HG02763 (cell line): ENCODE measurements at regions not wholly inside any gene's neighbourhood (a gene's known extent, or its start where the extent isn't known, plus 50 kb on each side); places are given as distances from the start of the nearest gene placed in this dataset.

Source experiments
- ATAC-seq: cut with Tn5 transposase; IDR thresholded peaks from one replicate; pipeline ENCODE4 v1.9.1; 2021; ENCODE audit warnings: mild to moderate bottlenecking, moderate library complexity; ENCODE audit not compliant: unreplicated experiment

- no peak for ATAC-seq
These were observed 414.0 kb upstream of the ANKRD30A start for GRCh38 chr10:36711361-36711760.

DNA sequence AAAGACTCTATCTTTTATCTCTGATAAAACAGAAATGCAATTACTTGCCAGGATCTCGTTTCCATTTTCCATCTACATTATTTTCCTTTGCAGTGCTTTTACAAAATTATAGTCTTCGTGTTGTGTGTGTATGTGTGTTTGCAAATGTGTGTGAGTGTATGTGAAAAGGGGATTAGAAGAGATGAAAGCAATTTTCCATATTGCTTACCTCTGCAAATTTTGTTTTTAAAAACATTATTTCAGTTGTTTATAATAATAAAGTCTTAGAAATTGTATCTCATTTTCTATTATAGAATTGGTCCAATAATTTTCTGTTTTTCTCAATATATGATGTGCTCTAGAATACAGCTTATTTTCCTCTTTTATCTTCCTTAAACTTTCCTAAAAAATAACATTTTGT lies 421.3 kb upstream of the ANKRD30A start:
- no peak for ATAC-seq

DNA sequence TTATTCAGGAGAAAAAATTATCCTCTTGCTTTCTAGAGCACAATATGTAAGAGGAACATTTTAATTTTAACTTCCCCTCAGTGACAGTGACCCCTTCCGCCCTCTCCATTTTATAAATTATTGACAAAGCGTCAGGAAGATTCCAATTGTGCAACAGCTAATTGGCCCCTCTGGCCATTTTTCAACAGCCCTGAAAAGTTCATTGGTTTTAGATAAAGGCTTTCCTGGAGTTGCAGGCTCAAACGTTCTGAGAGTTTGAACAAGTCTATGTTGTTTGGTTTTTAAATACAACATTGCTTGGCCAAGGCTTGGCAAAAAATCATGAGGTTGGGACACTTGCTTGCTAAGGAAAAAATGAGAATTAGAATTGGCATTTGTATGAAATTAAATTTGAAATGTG lies 422.2 kb upstream of the ANKRD30A start:
- ATAC-seq: no peak

DNA sequence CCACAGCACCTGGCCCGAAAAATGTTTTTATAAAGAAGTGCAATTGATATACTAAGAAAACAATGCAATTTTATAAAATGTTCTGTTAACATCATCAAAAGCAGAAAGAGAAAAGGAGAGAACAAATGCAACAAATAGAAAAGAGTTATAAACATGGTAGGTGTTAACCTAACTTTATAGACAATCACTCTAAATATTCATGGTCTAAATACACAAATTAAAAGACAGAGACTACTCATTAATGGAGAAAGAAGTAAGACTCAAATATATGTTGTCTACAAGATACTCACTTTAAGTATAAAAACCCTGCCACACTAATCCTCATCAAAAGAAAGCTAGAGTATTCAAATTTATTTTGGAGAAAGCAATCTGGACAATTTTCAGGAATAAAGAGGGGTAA lies 425.3 kb upstream of the ANKRD30A start:
- ATAC-seq: no peak

- no peak for ATAC-seq
These were observed 432.6 kb upstream of the ANKRD30A start for GRCh38 chr10:36692759-36693158.

- ATAC-seq: no peak
These were observed 436.7 kb upstream of the ANKRD30A start for GRCh38 chr10:36688717-36689116.

DNA sequence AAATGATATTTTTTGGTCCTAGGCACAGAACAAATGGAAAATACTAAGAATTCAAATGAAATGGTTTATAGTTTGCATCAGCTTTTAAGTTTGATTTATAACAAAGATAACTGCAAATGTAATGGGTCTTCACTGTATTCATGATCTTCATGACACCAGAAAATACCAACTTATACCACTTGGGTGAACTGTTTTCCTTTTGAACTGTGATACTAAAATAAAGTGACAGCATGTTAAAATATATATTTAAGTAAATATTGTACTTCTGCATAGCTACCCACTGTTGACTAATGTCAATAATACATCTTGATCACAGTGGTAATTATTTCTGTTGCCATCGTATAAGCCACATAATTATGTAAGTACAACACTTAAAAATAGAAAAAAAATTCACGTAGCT lies 442.0 kb upstream of the ANKRD30A start:
- no peak for ATAC-seq

DNA sequence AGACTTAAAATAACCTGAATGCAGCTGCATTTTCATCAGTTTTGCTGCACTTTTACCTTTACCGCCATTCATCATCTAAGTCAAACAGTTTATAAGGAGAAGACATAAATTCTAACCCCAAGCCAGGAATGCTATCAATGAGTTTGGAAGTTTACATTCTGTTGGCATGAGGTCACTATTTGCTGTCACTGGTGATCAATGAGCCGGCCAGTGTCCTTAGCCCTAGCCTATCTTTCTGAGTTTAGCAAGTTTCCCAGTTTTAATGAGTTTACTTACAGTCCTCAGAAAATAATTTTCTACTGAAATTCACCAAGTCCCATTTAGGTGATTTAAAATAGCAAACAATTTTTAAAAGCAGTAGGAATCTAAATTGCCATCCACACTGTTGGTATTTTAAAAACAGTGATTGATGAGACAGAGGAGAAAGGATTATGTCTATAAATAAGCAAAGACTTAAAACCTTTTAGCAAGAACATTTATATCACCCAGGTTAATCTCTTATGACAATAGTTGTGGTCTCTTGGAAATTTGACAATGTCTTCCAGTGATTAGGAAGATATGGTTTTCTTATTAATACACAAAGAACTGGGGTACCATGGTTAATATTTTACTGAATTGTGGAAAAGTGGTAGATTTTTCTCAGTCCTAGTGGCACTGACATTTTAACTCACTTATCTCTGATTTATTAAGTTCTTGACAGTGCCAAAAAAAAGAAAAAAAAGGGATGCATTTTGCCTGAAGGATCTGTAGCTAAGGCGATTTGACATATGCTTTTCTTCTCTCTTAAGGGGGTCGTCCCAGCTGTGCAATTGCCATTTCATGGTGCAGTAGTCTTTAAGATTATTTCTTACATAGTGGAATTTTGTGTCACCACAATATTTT lies 443.4 kb upstream of the ANKRD30A start:
- no peak for ATAC-seq

DNA sequence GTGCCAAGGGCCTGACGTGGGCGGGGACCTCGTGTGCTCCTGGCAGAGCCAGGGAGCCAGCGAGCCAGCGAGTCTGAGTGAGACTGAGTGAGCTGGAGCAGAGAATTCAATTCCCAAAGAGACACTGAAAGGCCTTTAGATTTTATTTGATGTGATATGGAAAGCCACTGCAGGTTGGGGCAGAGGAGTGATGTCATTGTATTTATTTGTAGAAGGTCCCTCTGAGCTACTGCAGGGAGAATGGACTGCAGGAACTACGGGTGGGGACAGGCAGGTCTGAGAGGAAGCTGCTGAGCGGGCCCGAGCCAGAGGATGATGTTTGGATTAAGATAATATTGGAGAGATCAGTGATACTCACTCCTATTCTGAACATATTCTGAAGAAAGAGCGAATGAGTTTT lies 445.8 kb upstream of the ANKRD30A start:
- ATAC-seq: no peak

- ATAC-seq: no peak
These were observed 448.0 kb upstream of the ANKRD30A start for GRCh38 chr10:36677431-36677768.

DNA sequence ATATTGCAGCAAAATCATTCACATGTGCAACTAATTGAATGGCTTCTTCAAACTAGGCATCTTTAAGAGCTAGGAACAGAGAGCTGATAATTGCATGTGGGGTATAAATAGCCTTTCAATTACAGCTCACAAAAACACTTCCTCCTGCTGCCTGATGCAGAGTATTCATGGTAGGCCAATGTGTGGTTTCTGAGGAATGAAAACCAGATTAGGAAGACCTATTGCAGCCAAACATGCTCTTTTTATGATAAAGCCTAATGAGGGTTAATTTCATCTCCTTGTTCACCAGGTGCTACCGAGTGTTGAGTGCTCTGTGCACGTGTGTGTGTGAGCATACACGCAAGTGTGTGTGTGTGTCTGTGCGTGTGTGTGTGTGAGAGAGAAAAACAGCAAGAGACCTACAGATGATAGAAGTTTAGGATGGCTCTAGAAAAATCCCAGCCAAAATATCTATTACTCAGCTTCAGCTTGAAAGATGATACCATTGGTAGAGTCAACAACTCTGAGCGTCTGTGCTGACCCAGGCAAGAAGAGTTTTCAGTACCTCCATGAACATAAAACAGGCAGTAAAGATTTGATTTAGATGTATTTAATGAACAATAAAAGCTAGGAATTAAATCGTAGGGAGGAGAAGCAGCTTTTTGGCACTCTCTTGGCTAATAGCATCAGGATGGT lies 448.5 kb upstream of the ANKRD30A start:
- ATAC-seq: no peak

- no peak for ATAC-seq
These were observed 449.1 kb upstream of the ANKRD30A start for GRCh38 chr10:36676321-36676720.

DNA sequence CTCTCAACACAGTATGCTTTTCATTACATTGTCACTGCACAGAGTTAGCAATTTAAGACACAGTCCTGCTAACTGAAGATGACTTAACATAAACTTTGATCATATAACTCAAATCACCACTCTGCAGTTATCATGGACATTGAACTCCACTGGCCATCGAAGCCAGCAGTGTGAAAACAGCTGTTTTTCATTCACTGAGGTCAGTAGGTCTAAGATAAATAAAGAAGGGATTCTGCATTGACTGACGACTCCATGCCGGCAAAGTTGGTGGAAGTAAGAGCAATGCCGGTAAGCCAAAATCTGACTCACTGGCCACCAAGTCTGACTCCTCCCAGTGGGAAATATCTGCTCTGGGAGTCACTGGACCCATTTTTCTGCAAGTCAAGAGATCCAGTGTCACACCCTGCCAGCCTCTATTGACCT lies 449.9 kb upstream of the ANKRD30A start:
- no peak for ATAC-seq

DNA sequence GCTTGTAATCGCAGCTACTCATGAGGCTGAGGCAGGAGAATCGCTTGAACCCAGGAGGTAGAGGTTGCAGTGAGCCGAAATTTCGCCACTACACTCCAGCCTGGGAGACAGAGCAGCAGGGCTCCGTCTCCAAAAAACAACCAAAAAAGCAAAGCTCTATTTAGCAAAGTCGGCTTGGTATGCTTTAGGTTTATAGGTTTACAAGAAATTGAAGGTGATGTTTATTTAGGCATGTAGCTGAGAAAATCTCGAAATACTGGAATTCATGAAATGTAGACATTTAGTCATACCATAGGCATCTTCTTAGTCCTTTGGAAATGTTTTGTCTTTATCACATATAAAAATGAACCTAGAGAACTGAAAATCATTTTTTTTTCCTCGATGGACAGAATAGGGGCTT lies 453.8 kb upstream of the ANKRD30A start:
- no peak for ATAC-seq

GRCh38 chr10:36670621-36671402 lies 454.6 kb upstream of the ANKRD30A start:
- no peak for ATAC-seq

- no peak for ATAC-seq
These were observed 455.6 kb upstream of the ANKRD30A start for GRCh38 chr10:36669615-36670352.

DNA sequence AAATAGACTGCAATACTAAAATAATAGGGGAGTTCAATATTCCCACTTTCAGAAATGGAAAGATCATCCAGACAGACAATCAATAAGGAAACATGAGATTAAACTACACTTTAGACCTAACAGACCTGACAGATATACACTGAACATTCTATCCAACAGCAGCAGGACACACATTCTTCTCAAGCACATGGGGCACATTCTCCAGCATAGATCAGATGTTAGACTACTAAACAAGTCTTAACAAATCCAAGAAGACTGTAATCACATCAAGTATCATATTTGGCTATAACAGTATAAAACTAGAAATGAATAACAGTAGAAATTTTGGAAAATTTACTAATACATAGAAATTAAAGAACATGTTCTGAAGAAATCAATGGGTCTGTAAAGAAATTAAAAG lies 458.9 kb upstream of the ANKRD30A start:
- ATAC-seq: no peak

DNA sequence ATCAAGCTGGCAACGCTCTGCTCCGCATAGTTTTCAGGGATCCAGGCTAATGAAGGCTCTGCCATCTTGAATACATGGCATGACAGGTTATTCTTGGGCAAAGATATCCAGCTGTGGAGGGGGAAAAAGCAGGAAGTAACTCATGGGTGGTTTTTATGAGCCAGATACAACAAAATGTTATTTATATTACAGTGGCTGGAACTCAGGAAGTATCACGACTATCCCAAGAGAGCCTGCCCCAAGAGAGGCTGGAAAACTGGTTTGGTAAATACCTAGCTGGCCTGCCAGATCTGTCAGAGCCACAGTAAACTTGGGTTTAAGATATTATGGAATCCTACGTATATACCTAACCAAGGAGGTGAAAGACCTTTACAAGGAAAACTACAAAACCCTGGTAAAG lies 462.8 kb upstream of the ANKRD30A start:
- ATAC-seq: no peak

- ATAC-seq: no peak
These were observed 475.1 kb upstream of the ANKRD30A start for GRCh38 chr10:36650274-36650673.

DNA sequence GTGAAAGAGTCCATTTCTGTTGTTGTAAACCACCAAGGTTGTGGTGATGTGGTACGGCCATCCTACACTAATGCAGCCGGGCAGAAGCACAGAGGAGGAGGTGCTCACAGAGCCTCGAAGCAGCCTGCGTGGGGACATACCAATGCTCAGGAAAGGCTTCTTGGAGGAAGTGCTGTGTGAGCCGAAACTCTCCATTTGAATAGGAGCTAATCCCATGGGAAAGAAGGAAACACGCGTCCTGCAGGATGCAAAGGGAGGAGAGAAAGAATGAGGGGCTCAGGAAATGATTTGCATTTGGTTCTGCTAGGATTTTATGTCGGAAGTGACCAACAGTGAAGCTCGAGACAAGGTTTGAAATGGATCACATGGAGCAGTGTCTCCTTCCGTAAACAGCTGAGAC lies 477.9 kb upstream of the ANKRD30A start:
- no peak for ATAC-seq

GRCh38 chr10:36640626-36641025 lies 484.8 kb upstream of the ANKRD30A start:
- ATAC-seq: no peak
